K562 (cell line): ENCODE measurements at regions not wholly inside any gene's neighbourhood (a gene's known extent, or its start where the extent isn't known, plus 50 kb on each side); places are given as distances from the start of the nearest gene placed in this dataset.
"Not testable (repeated sequence)": the region's sequence is repeated elsewhere in the genome, so short reads cannot be mapped to it uniquely, and the experiment has no call there.

Experiments used
- JUNB ChIP-seq: fragments of 450-650 bp; formaldehyde crosslinking; conservative IDR thresholded peaks from 2 replicates; pipeline ENCODE4 v1.4.0; 2020; ENCODE audit warnings: mild to moderate bottlenecking
- TF ChIP-seq, protein P1 (sequence below), 2 experiments: fragments of 450-650 bp; IDR thresholded peaks; 2 replicates each; pipeline ENCODE4 v1.6.1; 2016; ENCODE audit warnings: mild to moderate bottlenecking in 2 of 2, borderline replicate concordance in 1 of 2, low read depth in 1 of 2, moderate library complexity in 1 of 2
- TF ChIP-seq, protein P2 (sequence below): sonication (generic); formaldehyde crosslinking; IDR thresholded peaks from 2 replicates; pipeline ENCODE4 v1.9.0; 2022; ENCODE audit warnings: mild to moderate bottlenecking, missing genetic modification reagents

DNA sequence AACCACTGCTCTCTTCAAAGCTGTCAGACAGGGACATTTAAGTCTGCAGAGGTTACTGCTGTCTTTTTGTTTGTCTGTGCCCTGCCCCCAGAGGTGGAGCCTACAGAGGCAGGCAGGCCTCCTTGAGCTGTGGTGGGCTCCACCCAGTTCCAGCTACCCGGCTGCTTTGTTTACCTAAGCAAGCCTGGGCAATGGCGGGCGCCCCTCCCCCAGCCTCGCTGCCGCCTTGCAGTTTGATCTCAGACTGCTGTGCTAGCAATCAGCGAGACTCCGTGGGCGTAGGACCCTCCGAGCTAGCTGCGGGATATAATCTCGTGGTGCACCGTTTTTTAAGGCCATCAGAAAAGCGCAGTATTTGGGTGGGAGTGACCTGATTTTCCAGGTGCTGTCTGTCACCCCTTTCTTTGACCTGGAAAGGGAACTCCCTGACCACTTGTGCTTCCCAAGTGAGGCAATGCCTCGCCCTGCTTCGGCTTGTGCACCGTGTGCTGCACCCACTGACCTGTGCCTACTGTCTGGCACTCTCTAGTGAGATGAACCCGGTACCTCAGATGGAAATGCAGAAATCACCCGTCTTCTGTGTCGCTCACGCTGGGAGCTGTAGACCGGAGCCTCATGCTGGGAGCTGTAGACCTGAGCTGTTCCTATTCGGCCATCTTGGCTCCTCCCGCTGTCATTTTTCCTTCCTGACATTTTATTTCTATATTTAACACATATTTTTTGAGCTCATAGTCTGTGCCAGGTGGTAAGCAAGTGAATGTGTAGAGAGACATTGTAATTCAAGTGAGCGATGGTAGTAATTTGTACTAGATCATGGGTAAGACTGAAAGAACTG is 551.5 kb downstream of the RAB38 start:
- TF ChIP-seq, protein P1, sequence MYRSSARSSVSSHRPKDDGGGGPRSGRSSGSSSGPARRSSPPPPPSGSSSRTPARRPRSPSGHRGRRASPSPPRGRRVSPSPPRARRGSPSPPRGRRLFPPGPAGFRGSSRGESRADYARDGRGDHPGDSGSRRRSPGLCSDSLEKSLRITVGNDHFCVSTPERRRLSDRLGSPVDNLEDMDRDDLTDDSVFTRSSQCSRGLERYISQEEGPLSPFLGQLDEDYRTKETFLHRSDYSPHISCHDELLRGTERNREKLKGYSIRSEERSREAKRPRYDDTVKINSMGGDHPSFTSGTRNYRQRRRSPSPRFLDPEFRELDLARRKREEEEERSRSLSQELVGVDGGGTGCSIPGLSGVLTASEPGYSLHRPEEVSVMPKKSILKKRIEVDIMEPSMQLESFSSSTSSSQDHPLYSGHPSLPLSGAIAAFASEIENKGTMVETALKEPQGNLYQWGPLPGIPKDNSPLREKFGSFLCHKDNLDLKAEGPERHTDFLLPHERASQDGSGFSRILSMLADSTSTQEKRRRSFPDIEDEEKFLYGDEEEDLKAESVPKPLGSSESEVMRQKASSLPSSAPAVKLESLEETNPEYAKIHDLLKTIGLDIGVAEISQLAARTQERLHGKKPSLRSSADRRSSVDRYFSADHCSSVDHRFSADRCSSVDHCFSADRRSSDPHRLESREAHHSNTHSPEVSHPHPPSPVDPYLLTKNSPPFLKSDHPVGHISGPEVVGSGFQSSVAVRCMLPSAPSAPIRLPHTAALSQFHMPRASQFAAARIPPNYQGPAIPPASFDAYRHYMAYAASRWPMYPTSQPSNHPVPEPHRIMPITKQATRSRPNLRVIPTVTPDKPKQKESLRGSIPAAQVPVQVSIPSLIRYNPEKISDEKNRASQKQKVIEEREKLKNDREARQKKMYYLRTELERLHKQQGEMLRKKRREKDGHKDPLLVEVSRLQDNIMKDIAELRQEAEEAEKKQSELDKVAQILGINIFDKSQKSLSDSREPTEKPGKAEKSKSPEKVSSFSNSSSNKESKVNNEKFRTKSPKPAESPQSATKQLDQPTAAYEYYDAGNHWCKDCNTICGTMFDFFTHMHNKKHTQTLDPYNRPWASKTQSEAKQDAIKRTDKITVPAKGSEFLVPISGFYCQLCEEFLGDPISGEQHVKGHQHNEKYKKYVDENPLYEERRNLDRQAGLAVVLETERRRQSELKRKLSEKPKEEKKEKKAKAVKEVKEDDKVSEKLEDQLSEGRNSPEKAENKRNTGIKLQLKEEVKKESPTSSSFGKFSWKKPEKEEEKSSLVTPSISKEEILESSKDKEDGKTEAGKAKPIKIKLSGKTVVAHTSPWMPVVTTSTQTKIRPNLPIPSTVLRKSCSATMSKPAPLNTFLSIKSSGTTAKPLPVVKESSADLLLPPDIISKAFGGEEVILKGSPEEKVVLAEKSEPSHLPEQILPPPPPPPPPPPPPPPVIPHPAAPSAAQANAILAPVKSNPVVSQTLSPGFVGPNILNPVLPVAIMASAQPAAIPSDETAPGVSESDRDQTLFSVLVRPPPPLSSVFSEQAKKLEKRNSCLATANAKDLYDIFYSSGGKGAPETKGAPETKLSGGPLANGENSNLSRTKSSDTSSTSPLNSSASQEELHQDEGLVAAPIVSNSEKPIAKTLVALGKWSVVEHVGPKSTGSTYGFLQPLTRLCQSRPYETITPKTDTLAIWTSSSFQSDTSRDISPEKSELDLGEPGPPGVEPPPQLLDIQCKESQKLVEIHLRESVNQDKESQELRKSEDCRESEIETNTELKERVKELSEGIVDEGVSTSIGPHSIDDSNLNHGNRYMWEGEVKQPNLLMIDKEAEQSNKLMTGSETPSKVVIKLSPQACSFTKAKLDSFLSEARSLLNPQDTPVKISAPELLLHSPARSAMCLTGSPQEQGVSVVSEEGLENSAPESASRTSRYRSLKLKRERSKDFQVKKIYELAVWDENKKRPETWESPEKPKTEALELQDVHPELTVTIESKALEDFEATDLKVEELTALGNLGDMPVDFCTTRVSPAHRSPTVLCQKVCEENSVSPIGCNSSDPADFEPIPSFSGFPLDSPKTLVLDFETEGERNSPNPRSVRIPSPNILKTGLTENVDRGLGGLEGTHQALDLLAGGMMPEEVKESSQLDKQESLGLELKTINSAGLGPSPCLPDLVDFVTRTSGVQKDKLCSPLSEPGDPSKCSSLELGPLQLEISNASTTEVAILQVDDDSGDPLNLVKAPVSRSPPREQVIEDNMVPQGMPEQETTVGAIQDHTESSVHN (IDR thresholded peaks at IDR 0.05; ENCODE audit: borderline replicate concordance in 1 of 2, low read depth in 1 of 2): not testable (repeated sequence)
- not testable (repeated sequence) for TF ChIP-seq JUNB (CRISPR knock-in tag)
- TF ChIP-seq, protein P2, sequence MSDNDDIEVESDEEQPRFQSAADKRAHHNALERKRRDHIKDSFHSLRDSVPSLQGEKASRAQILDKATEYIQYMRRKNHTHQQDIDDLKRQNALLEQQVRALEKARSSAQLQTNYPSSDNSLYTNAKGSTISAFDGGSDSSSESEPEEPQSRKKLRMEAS (CRISPR knock-in tag): not testable (repeated sequence)
